ENCODE measurements at regions not wholly inside any gene's neighbourhood (a gene's known extent, or its start where the extent isn't known, plus 50 kb on each side); places are given as distances from the start of the nearest gene placed in this dataset.

DNA sequence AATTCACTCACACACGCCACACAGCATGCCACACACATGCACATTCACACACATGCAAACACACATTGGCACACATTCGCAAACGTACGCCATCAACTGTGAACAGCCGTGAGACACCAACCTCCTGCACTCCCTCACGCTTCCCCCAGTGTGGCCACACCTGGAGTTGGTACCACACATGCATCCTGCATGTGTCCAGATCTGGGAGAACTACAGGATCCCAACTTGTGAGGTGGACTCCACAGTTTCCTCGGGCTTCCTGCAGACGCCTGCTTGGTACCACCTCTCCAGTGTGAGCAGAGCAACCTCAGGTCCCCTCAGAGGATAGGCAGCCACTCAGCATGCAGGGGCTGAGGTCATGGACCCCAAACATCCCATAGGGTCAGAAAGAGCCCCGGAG is 239.0 kb downstream of the EIPR1 start:
- H3K4me3 Mint-ChIP-seq, result no peak overlapping the region
- no peaks in the 10 kb centered on the region for H3K36me3 Mint-ChIP-seq
- peaks cover 7% of the 10 kb centered on the region for H3K4me1 Mint-ChIP-seq (ENCODE audit: unreplicated experiment)
- no peaks in the 10 kb centered on the region for H3K9me3 Mint-ChIP-seq
- H3K27me3 Mint-ChIP-seq, result no peaks in the 10 kb centered on the region
- TF ChIP-seq, protein P1, sequence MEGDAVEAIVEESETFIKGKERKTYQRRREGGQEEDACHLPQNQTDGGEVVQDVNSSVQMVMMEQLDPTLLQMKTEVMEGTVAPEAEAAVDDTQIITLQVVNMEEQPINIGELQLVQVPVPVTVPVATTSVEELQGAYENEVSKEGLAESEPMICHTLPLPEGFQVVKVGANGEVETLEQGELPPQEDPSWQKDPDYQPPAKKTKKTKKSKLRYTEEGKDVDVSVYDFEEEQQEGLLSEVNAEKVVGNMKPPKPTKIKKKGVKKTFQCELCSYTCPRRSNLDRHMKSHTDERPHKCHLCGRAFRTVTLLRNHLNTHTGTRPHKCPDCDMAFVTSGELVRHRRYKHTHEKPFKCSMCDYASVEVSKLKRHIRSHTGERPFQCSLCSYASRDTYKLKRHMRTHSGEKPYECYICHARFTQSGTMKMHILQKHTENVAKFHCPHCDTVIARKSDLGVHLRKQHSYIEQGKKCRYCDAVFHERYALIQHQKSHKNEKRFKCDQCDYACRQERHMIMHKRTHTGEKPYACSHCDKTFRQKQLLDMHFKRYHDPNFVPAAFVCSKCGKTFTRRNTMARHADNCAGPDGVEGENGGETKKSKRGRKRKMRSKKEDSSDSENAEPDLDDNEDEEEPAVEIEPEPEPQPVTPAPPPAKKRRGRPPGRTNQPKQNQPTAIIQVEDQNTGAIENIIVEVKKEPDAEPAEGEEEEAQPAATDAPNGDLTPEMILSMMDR (conservative IDR thresholded peaks at IDR 0.05), result no peak
- no peak overlapping the region for H3K27ac Mint-ChIP-seq
- DNase-seq (ENCODE audit: extremely low spot score, unreplicated experiment), result no peak

DNA sequence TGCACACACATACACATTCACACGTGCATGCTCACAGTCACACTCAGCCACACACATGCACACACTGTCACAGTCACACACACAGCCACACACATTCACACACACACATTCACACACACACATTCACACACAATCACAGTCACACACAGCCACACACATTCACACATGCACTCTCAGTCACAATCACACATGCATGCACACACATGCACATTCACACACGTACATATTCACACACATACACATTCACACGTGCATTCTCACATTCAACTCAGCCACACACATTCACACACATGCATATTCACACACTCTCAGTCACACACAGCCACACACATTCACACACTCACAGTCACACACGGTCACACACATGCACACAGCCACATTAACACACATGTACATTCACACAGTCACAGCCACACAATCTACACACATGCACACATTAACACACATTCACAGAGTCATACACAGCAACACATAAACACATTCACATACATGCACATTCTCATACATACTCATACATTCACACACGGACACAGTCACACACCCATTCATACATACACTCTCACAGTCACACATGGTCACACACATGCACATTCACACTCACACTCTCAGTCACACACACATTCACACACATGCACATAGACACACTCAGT is 239.8 kb downstream of the EIPR1 start:
- no peak for DNase-seq (ENCODE audit: extremely low spot score, unreplicated experiment)
- H3K27ac Mint-ChIP-seq, result no peak overlapping the region
- H3K36me3 Mint-ChIP-seq, result no peaks in the 10 kb centered on the region
- no peaks in the 10 kb centered on the region for H3K4me1 Mint-ChIP-seq (ENCODE audit: unreplicated experiment)
- TF ChIP-seq, protein P1 (conservative IDR thresholded peaks at IDR 0.05), result no peak
- no peaks in the 10 kb centered on the region for H3K27me3 Mint-ChIP-seq
- no peaks in the 10 kb centered on the region for H3K9me3 Mint-ChIP-seq
- no peak overlapping the region for H3K4me3 Mint-ChIP-seq

DNA sequence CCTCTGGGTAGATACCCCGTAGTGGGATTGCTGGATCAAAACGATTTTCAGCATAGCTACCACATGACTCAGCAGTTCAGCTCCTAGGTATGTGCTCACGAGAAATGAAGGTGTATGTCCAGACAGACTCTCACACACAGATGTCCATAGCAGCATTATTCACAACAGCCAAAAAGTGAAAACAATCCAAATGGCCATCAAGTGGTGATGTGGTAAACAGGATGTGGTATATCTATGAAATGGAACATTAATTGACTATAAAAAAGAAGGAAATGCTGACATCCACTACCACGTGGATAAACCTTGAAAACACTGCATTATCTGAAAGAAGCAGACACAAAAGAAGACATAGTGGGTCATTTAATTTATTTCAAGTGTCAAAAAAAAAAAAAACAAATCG is 241.9 kb downstream of the EIPR1 start:
- TF ChIP-seq, protein P1 (conservative IDR thresholded peaks at IDR 0.05), result no peak
- Mint-ChIP-seq H3K4me3 (no peak overlapping the region), H3K27me3 (no peaks in the 10 kb centered on the region), H3K27ac (no peak overlapping the region), H3K9me3 (no peaks in the 10 kb centered on the region), H3K4me1 (ENCODE audit: unreplicated experiment) (peaks cover 8% of the 10 kb centered on the region), H3K36me3 (no peaks in the 10 kb centered on the region)
- DNase-seq (ENCODE audit: extremely low spot score, unreplicated experiment), result no peak

DNA sequence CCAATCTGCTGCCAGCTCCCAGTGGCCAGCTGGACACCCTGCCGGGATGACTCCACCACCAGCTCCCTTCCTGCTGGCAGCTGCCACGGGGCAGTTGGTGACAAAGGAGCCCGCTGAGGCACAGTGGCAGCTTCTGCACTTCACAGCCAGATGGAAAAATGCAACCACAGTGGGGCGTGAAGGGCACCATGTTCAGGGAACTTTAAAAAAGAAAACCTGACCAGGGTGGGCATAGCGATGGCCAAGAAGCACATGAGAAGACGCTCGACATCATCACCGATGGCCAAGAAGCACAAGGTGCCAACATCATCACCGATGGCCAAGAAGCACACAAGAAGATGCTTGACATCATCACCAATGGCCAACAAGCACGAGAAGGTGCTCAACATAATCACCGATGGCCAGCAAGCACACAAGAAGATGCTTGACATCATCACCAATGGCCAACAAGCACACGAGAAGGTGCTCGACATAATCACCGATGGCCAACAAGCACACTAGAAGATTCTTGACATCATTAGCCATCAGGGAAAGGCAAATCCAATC is 243.5 kb downstream of the EIPR1 start:
- no peak for DNase-seq (ENCODE audit: extremely low spot score, unreplicated experiment)
- peaks cover 15% of the 10 kb centered on the region for H3K4me1 Mint-ChIP-seq (ENCODE audit: unreplicated experiment)
- H3K27me3 Mint-ChIP-seq, result no peaks in the 10 kb centered on the region
- no peaks in the 10 kb centered on the region for H3K36me3 Mint-ChIP-seq
- TF ChIP-seq, protein P1 (conservative IDR thresholded peaks at IDR 0.05), result no peak
- H3K9me3 Mint-ChIP-seq, result no peaks in the 10 kb centered on the region
- H3K27ac Mint-ChIP-seq, result no peak overlapping the region
- no peak overlapping the region for H3K4me3 Mint-ChIP-seq

DNA sequence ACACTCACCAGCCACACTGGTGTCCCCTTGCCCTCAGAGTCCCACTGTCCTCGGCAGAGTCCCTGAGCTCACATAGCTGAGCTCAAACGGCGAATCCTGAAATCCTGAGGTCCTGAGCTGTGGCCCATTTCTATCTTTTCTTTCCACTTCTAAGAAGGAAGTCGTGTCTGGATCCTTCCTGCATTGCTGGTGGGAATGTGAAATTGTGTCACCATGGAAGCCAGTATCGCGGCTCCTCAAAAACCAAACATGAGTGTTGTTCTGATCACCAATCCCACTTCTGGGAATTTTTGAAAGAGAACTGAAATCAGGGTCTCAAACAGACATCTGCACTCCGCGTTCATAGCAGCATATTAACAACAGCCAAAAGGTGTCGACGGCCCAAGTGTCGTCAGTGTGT is 244.7 kb downstream of the EIPR1 start:
- Mint-ChIP-seq H3K4me1 (ENCODE audit: unreplicated experiment) (peaks cover 20% of the 10 kb centered on the region), H3K9me3 (no peaks in the 10 kb centered on the region), H3K27me3 (no peaks in the 10 kb centered on the region), H3K4me3 (no peak overlapping the region), H3K27ac (no peak overlapping the region), H3K36me3 (no peaks in the 10 kb centered on the region)
- TF ChIP-seq, protein P1 (conservative IDR thresholded peaks at IDR 0.05), result no peak
- DNase-seq (ENCODE audit: extremely low spot score, unreplicated experiment), result no peak
